Neural crest cell (in vitro differentiated cells): ENCODE measurements at regions not wholly inside any gene's neighbourhood (a gene's known extent, or its start where the extent isn't known, plus 50 kb on each side); places are given as distances from the start of the nearest gene placed in this dataset.
"Not testable (repeated sequence)": the region's sequence is repeated elsewhere in the genome, so short reads cannot be mapped to it uniquely, and the experiment has no call there.

ENCODE experiments used
- DNase-seq: peaks from one replicate; pipeline ENCODE4 v3.0.0; 2021; ENCODE audit warnings: low read depth, mixed read lengths, low spot score
- H3K27ac Mint-ChIP-seq: one replicate; pipeline ENCODE4 v1.8.0; 2021; ENCODE audit warnings: mild to moderate bottlenecking, mixed read lengths; ENCODE audit not compliant: unreplicated experiment
- H3K27me3 Mint-ChIP-seq: 2 replicates; pipeline ENCODE4 v1.8.0; 2021; ENCODE audit warnings: low read depth, mild to moderate bottlenecking, mixed read lengths
- H3K36me3 Mint-ChIP-seq: 2 replicates; pipeline ENCODE4 v1.8.0; 2021; ENCODE audit warnings: low read depth, mild to moderate bottlenecking, mixed read lengths
- H3K4me1 Mint-ChIP-seq: 2 replicates; pipeline ENCODE4 v1.8.0; 2021; ENCODE audit warnings: mixed read lengths
- H3K4me3 Mint-ChIP-seq: one replicate; pipeline ENCODE4 v1.8.0; 2021; ENCODE audit warnings: mild to moderate bottlenecking, mixed read lengths
- H3K9me3 Mint-ChIP-seq: 2 replicates; pipeline ENCODE4 v1.8.0; 2021; ENCODE audit warnings: mixed read lengths
- CTCF ChIP-seq: fragments of 200-600 bp; sonication (generic); conservative IDR thresholded peaks from 2 replicates; pipeline ENCODE4 v1.5.0; 2021; ENCODE audit warnings: antibody characterized with exemption, mild to moderate bottlenecking

GRCh38 chr6:169363590-169363989, 109.9 kb upstream of the THBS2 start:
- DNase-seq = no peak
- no peak overlapping the region for H3K27ac Mint-ChIP-seq
- peaks cover 2% of the 10 kb centered on the region for H3K9me3 Mint-ChIP-seq
- no peaks in the 10 kb centered on the region for H3K36me3 Mint-ChIP-seq
- H3K4me1 Mint-ChIP-seq = peaks cover 5% of the 10 kb centered on the region
- no peak overlapping the region for H3K4me3 Mint-ChIP-seq
- no peaks in the 10 kb centered on the region for H3K27me3 Mint-ChIP-seq
- TF ChIP-seq CTCF = no peak

GRCh38 chr6:169362501-169363121, 109.0 kb upstream of the THBS2 start:
- Mint-ChIP-seq H3K4me3 (no peak overlapping the region), H3K9me3 (no peaks in the 10 kb centered on the region), H3K27me3 (no peaks in the 10 kb centered on the region), H3K4me1 (peaks cover 5% of the 10 kb centered on the region), H3K36me3 (no peaks in the 10 kb centered on the region), H3K27ac (no peak overlapping the region)
- no peak for DNase-seq
- no peak for TF ChIP-seq CTCF

GRCh38 chr6:169355001-169355400, 101.4 kb upstream of the THBS2 start:
- not testable (repeated sequence) for H3K27me3 Mint-ChIP-seq, H3K4me1 Mint-ChIP-seq, H3K4me3 Mint-ChIP-seq, DNase-seq, H3K27ac Mint-ChIP-seq, H3K36me3 Mint-ChIP-seq
- H3K9me3 Mint-ChIP-seq = peaks cover 14% of the 10 kb centered on the region

- H3K36me3 Mint-ChIP-seq = no peaks in the 10 kb centered on the region
- no peak overlapping the region for H3K27ac Mint-ChIP-seq
- DNase-seq = no peak
- no peak for TF ChIP-seq CTCF
- H3K9me3 Mint-ChIP-seq = peaks cover 9% of the 10 kb centered on the region
- H3K4me1 Mint-ChIP-seq = no peaks in the 10 kb centered on the region
- H3K4me3 Mint-ChIP-seq = no peak overlapping the region
- peaks cover 2% of the 10 kb centered on the region for H3K27me3 Mint-ChIP-seq
Measured at GRCh38 chr6:169345146-169345545, 91.5 kb upstream of the THBS2 start.

- peaks cover 8% of the 10 kb centered on the region for H3K9me3 Mint-ChIP-seq
- DNase-seq = no peak
- no peak overlapping the region for H3K27ac Mint-ChIP-seq
- no peak overlapping the region for H3K4me3 Mint-ChIP-seq
- TF ChIP-seq CTCF = no peak
- no peaks in the 10 kb centered on the region for H3K36me3 Mint-ChIP-seq
- H3K4me1 Mint-ChIP-seq = no peaks in the 10 kb centered on the region
- peaks cover 2% of the 10 kb centered on the region for H3K27me3 Mint-ChIP-seq
Measured at GRCh38 chr6:169344750-169345065, 91.1 kb upstream of the THBS2 start.

GRCh38 chr6:169343886-169344749, 90.5 kb upstream of the THBS2 start:
- Mint-ChIP-seq H3K27ac (no peak overlapping the region), H3K9me3 (peaks cover 4% of the 10 kb centered on the region), H3K4me3 (no peak overlapping the region), H3K27me3 (peaks cover 2% of the 10 kb centered on the region), H3K4me1 (no peaks in the 10 kb centered on the region), H3K36me3 (no peaks in the 10 kb centered on the region)
- TF ChIP-seq CTCF = no peak
- DNase-seq = no peak
